A549 (cell line): ENCODE measurements at regions not wholly inside any gene's neighbourhood (a gene's known extent, or its start where the extent isn't known, plus 50 kb on each side); places are given as distances from the start of the nearest gene placed in this dataset.

Experiments used
- ATAC-seq, 2 experiments: fragments of 200-7000 bp in 1 of 2; fragments of >200 bp in 1 of 2; cut with Nextera tagmentation in 1 of 2; cut with Tn5 transposase in 1 of 2; 3 replicates each; pipeline versions ENCODE4 v1.8.0 to v1.9.1; 2018 to 2020; ENCODE audit warnings: mild to moderate bottlenecking in 1 of 2, moderate library complexity in 1 of 2
- CTCF ChIA-PET: fragments of 300-600 bp; sonication (Branson Sonifier 250); formaldehyde crosslinking; extraction: SDS; loops from one replicate; lab custom pipeline; 2021; ENCODE audit warnings: antibody characterized with exemption, inconsistent platforms; lab: Yijun Ruan, JAX
- POLR2A ChIA-PET: fragments of 350-600 bp; formaldehyde crosslinking; extraction: SDS; loops from one replicate; lab custom pipeline; 2021; ENCODE audit warnings: antibody characterized with exemption, inconsistent platforms; lab: Yijun Ruan, JAX
- DNase-seq, 2 experiments: peaks; one replicate each; pipeline versions ENCODE4 v3.0.0 to v3.0.0-alpha.2; 2011 to 2016; ENCODE audit warnings: low read depth in 1 of 2, low spot score in 1 of 2
- FAIRE-seq: peaks from 2 replicates; lab custom pipeline; 2011; peaks lifted over from hg19 to GRCh38; lab: Jason Lieb, UNC
- H3K27ac ChIP-seq, 2 experiments: fragments of >200 bp; sonication (Bioruptor Twin); formaldehyde crosslinking; 3 replicates each; pipeline ENCODE4 v1.5.1; 2016 to 2017
- H3K4me1 ChIP-seq: fragments of >200 bp; sonication (Bioruptor Twin); formaldehyde crosslinking; 3 replicates; pipeline ENCODE4 v1.6.1; 2016
- H3K4me2 ChIP-seq: fragments of >200 bp; sonication (Bioruptor Twin); formaldehyde crosslinking; 3 replicates; pipeline ENCODE4 v1.6.1; 2016
- H3K4me3 ChIP-seq: fragments of >200 bp; sonication (Bioruptor Twin); formaldehyde crosslinking; 3 replicates; pipeline ENCODE4 v1.5.1; 2016
- H3K9me3 ChIP-seq: fragments of >200 bp; sonication (Bioruptor Twin); formaldehyde crosslinking; 3 replicates; pipeline ENCODE4 v1.6.1; 2016
- CBX2 ChIP-seq: fragments of 200-600 bp; sonication (generic); IDR thresholded peaks from 2 replicates; pipeline ENCODE4 v1.6.1; 2016; ENCODE audit warnings: low read depth, mild to moderate bottlenecking, borderline replicate concordance
- EHF ChIP-seq: fragments of 250-450 bp; sonication (Bioruptor Pico); IDR thresholded peaks from 2 replicates; pipeline ENCODE4 v1.5.0; 2020; ENCODE audit warnings: mild to moderate bottlenecking
- ESRRA ChIP-seq: fragments of 150-350 bp; IDR thresholded peaks from 2 replicates; pipeline ENCODE4 v1.6.1; 2014; ENCODE audit warnings: mild to moderate bottlenecking, low read length, borderline replicate concordance
- FOSB ChIP-seq: fragments of 250-450 bp; sonication (Bioruptor Pico); IDR thresholded peaks from 2 replicates; pipeline ENCODE4 v1.5.0; 2020; ENCODE audit warnings: mild to moderate bottlenecking, moderate library complexity
- FOXS1 ChIP-seq: fragments of 250-450 bp; sonication (Bioruptor Pico); IDR thresholded peaks from 2 replicates; pipeline ENCODE4 v1.5.0; 2020; ENCODE audit warnings: mild to moderate bottlenecking, moderate library complexity
- GATA3 ChIP-seq: IDR thresholded peaks from 2 replicates; pipeline ENCODE4 v1.6.1; 2012; ENCODE audit warnings: borderline replicate concordance
- HDAC2 ChIP-seq: fragments of 200-600 bp; sonication (generic); IDR thresholded peaks from 2 replicates; pipeline ENCODE4 v1.6.1; 2016
- HEYL ChIP-seq: fragments of 250-450 bp; sonication (Bioruptor Pico); IDR thresholded peaks from 2 replicates; pipeline ENCODE4 v1.8.0; 2021; ENCODE audit warnings: mild to moderate bottlenecking, moderate library complexity
- HOXB13 ChIP-seq: fragments of 250-450 bp; sonication (Bioruptor Pico); IDR thresholded peaks from 2 replicates; pipeline ENCODE4 v1.5.0; 2020; ENCODE audit warnings: low read depth, mild to moderate bottlenecking, moderate library complexity
- KDM5A ChIP-seq: fragments of 200-600 bp; sonication (generic); IDR thresholded peaks from 2 replicates; pipeline ENCODE4 v1.6.1; 2016; ENCODE audit warnings: antibody characterized with exemption, mild to moderate bottlenecking
- MAFK ChIP-seq: fragments of 450-650 bp; IDR thresholded peaks from 2 replicates; pipeline ENCODE4 v1.6.1; 2014; ENCODE audit not compliant: partially characterized antibody
- MYC ChIP-seq: IDR thresholded peaks from 2 replicates; pipeline ENCODE4 v1.6.1; 2012; ENCODE audit warnings: mild to moderate bottlenecking, inconsistent platforms, low read length, improper control_type of control experiment, borderline replicate concordance
- PHF8 ChIP-seq: fragments of 200-600 bp; sonication (generic); IDR thresholded peaks from 2 replicates; pipeline ENCODE4 v1.6.1; 2016; ENCODE audit warnings: low read depth, mild to moderate bottlenecking, antibody characterized with exemption, moderate library complexity, borderline replicate concordance
- RARB ChIP-seq: fragments of 250-450 bp; sonication (Bioruptor Pico); IDR thresholded peaks from 2 replicates; pipeline ENCODE4 v1.8.0; 2021; ENCODE audit warnings: mild to moderate bottlenecking, moderate library complexity
- RNF2 ChIP-seq: fragments of 200-600 bp; sonication (generic); IDR thresholded peaks from 2 replicates; pipeline ENCODE4 v1.6.1; 2016; ENCODE audit warnings: low read depth, mild to moderate bottlenecking, antibody characterized with exemption, moderate library complexity, borderline replicate concordance
- SMC3 ChIP-seq: fragments of >200 bp; sonication (Bioruptor Twin); formaldehyde crosslinking; IDR thresholded peaks from 3 replicates; pipeline ENCODE4 v1.6.1; 2018; ENCODE audit warnings: inconsistent platforms
- ZNF302 ChIP-seq: fragments of 250-450 bp; sonication (Bioruptor Pico); IDR thresholded peaks from 2 replicates; pipeline ENCODE4 v1.9.0; 2021; ENCODE audit warnings: inconsistent platforms, mild to moderate bottlenecking, moderate library complexity
- WGBS: methylation state at CpG from one replicate; pipeline ENCODE4 v1.1.6; 2017; ENCODE audit errors: missing lambda C conversion rate; 5-methylcytosine and 5-hydroxymethylcytosine counted together
- TF ChIP-seq, protein P1 (sequence below): fragments of >200 bp; sonication (Bioruptor Twin); formaldehyde crosslinking; IDR thresholded peaks from 3 replicates; pipeline ENCODE4 v1.5.1; 2016
- TF ChIP-seq, protein P2 (sequence below): fragments of 250-450 bp; sonication (Bioruptor Pico); IDR thresholded peaks from 2 replicates; pipeline ENCODE4 v1.5.0; 2020; ENCODE audit warnings: low read depth, mild to moderate bottlenecking, moderate library complexity
- TF ChIP-seq, protein P3 (sequence below): fragments of >200 bp; sonication (Bioruptor Twin); formaldehyde crosslinking; IDR thresholded peaks from 3 replicates; pipeline ENCODE4 v1.6.1; 2016
- TF ChIP-seq, protein P4 (sequence below): IDR thresholded peaks from 2 replicates; pipeline ENCODE4 v1.6.1; 2012
- TF ChIP-seq, protein P5 (sequence below): fragments of 200-600 bp; sonication (generic); IDR thresholded peaks from 2 replicates; pipeline ENCODE4 v1.6.1; 2016; ENCODE audit warnings: antibody characterized with exemption, mild to moderate bottlenecking, moderate library complexity
- TF ChIP-seq, protein P6 (sequence below): IDR thresholded peaks from 2 replicates; pipeline ENCODE4 v1.6.1; 2012; ENCODE audit warnings: low read depth, borderline replicate concordance

DNA sequence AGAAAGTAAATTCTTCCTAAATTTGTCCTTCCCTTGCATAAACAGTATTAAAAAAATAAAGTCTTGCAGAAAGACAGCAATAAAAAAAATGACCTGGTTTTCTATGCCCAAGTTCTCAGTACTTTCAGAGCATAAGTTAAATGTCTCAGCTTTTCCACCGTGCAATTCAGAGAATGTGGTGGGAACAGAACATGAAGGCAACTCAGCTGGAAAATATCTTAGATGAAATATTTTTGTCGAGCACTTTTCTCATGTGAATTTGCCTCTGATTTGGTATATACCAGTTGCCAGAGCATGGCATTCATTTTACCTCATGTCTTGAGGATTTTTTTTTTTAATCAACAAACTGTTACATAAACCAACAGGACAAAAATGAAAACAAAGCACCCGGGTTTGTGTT is 176.1 kb downstream of the CETN3 start:
- Histone ChIP-seq H3K4me2 (no peak overlapping the region), H3K4me1 (no peaks in the 10 kb centered on the region)
- TF ChIP-seq FOXS1 (CRISPR knock-in tag), result no peak
- no peak for TF ChIP-seq PHF8
- TF ChIP-seq, protein P1, sequence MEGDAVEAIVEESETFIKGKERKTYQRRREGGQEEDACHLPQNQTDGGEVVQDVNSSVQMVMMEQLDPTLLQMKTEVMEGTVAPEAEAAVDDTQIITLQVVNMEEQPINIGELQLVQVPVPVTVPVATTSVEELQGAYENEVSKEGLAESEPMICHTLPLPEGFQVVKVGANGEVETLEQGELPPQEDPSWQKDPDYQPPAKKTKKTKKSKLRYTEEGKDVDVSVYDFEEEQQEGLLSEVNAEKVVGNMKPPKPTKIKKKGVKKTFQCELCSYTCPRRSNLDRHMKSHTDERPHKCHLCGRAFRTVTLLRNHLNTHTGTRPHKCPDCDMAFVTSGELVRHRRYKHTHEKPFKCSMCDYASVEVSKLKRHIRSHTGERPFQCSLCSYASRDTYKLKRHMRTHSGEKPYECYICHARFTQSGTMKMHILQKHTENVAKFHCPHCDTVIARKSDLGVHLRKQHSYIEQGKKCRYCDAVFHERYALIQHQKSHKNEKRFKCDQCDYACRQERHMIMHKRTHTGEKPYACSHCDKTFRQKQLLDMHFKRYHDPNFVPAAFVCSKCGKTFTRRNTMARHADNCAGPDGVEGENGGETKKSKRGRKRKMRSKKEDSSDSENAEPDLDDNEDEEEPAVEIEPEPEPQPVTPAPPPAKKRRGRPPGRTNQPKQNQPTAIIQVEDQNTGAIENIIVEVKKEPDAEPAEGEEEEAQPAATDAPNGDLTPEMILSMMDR, result no peak
- TF ChIP-seq, all 56 proteins: peak for 0
- H3K27ac ChIP-seq, result no peak overlapping the region
- no peaks in the 10 kb centered on the region for H3K9me3 ChIP-seq
- no peak for FAIRE-seq
- CTCF ChIA-PET, result no interaction called here
- no peak overlapping the region for H3K4me3 ChIP-seq
- POLR2A ChIA-PET, result no interaction called here
- no peak for ATAC-seq
- 17% methylated on average over 3 of the region's 3 CpGs for WGBS
- DNase-seq, result no peak

DNA sequence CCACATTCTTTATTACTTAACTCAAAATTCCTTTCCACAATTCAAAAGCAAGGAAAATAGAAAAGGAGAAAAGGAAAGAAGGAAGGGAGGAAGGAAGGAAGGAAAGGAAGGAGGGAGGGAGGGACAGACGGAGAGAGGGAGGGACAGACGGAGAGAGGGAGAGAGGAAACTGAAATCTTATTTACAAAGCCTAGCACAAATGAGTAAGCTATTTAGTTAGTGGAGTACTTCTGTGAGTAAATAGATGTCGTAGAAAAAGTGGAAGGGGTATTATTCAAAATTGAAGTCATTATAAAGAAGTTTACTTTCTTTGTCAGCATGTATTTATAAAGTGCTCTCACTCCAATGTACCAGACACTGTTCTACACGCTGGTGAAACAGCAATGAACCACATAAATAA is 177.9 kb downstream of the CETN3 start:
- no peak overlapping the region for H3K27ac ChIP-seq
- WGBS, result 9% methylated on average over 4 of the region's 4 CpGs
- TF ChIP-seq FOSB (CRISPR knock-in tag) (no peak), ZNF302 (CRISPR knock-in tag) (no peak), HEYL (no peak), CBX2 (no peak), HOXB13 (CRISPR knock-in tag) (no peak), SMC3 (no peak), MAFK (no peak)
- TF ChIP-seq, protein P1, result no peak
- TF ChIP-seq, protein P2, sequence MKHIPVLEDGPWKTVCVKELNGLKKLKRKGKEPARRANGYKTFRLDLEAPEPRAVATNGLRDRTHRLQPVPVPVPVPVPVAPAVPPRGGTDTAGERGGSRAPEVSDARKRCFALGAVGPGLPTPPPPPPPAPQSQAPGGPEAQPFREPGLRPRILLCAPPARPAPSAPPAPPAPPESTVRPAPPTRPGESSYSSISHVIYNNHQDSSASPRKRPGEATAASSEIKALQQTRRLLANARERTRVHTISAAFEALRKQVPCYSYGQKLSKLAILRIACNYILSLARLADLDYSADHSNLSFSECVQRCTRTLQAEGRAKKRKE (CRISPR knock-in tag), result no peak
- DNase-seq, result no peak
- no peaks in the 10 kb centered on the region for H3K4me1 ChIP-seq
- ATAC-seq, result no peak
- FAIRE-seq, result no peak
- ChIA-PET POLR2A (no interaction called here), CTCF (no interaction called here)
- no peaks in the 10 kb centered on the region for H3K9me3 ChIP-seq
- no peak overlapping the region for H3K4me2 ChIP-seq
- no peak overlapping the region for H3K4me3 ChIP-seq

DNA sequence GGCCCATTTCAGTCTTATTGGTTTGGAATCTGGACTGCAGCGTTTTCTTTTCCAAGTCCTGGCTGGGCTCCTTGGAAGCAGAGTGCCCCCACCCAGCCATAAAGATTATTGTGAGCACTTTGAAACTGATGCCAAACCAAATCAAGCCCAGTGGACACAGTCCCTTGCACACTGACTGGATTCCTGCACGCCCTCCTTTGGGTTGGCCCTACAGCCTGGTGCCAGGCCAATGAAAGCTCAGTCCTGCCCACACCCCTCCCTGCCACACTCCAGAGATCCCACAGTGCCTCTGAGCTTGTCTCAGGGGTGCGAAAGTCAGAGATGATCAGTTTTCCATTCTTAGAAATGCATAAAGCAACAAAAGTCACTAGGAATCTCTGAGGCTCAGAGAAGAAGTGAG is 181.9 kb downstream of the CETN3 start:
- H3K4me1 ChIP-seq, result no peaks in the 10 kb centered on the region
- FAIRE-seq (no peak), DNase-seq (no peak), ATAC-seq (no peak)
- no peak overlapping the region for H3K27ac ChIP-seq
- no peak overlapping the region for H3K4me3 ChIP-seq
- 0% methylated on average over 3 of the region's 3 CpGs for WGBS
- no peaks in the 10 kb centered on the region for H3K9me3 ChIP-seq
- ChIA-PET CTCF (no interaction called here), POLR2A (no interaction called here)
- no peak overlapping the region for H3K4me2 ChIP-seq
- TF ChIP-seq PHF8 (no peak), EHF (CRISPR knock-in tag) (no peak), MYC (no peak), RARB (no peak), RNF2 (no peak), HDAC2 (no peak), KDM5A (no peak), ESRRA (no peak), GATA3 (no peak)
- TF ChIP-seq, protein P3, sequence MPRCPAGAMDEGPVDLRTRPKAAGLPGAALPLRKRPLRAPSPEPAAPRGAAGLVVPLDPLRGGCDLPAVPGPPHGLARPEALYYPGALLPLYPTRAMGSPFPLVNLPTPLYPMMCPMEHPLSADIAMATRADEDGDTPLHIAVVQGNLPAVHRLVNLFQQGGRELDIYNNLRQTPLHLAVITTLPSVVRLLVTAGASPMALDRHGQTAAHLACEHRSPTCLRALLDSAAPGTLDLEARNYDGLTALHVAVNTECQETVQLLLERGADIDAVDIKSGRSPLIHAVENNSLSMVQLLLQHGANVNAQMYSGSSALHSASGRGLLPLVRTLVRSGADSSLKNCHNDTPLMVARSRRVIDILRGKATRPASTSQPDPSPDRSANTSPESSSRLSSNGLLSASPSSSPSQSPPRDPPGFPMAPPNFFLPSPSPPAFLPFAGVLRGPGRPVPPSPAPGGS, result no peak
- TF ChIP-seq, protein P4, sequence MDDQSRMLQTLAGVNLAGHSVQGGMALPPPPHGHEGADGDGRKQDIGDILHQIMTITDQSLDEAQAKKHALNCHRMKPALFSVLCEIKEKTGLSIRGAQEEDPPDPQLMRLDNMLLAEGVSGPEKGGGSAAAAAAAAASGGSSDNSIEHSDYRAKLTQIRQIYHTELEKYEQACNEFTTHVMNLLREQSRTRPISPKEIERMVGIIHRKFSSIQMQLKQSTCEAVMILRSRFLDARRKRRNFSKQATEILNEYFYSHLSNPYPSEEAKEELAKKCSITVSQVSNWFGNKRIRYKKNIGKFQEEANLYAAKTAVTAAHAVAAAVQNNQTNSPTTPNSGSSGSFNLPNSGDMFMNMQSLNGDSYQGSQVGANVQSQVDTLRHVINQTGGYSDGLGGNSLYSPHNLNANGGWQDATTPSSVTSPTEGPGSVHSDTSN, result no peak
- TF ChIP-seq, protein P5, sequence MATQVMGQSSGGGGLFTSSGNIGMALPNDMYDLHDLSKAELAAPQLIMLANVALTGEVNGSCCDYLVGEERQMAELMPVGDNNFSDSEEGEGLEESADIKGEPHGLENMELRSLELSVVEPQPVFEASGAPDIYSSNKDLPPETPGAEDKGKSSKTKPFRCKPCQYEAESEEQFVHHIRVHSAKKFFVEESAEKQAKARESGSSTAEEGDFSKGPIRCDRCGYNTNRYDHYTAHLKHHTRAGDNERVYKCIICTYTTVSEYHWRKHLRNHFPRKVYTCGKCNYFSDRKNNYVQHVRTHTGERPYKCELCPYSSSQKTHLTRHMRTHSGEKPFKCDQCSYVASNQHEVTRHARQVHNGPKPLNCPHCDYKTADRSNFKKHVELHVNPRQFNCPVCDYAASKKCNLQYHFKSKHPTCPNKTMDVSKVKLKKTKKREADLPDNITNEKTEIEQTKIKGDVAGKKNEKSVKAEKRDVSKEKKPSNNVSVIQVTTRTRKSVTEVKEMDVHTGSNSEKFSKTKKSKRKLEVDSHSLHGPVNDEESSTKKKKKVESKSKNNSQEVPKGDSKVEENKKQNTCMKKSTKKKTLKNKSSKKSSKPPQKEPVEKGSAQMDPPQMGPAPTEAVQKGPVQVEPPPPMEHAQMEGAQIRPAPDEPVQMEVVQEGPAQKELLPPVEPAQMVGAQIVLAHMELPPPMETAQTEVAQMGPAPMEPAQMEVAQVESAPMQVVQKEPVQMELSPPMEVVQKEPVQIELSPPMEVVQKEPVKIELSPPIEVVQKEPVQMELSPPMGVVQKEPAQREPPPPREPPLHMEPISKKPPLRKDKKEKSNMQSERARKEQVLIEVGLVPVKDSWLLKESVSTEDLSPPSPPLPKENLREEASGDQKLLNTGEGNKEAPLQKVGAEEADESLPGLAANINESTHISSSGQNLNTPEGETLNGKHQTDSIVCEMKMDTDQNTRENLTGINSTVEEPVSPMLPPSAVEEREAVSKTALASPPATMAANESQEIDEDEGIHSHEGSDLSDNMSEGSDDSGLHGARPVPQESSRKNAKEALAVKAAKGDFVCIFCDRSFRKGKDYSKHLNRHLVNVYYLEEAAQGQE, result no peak
- TF ChIP-seq, protein P6, sequence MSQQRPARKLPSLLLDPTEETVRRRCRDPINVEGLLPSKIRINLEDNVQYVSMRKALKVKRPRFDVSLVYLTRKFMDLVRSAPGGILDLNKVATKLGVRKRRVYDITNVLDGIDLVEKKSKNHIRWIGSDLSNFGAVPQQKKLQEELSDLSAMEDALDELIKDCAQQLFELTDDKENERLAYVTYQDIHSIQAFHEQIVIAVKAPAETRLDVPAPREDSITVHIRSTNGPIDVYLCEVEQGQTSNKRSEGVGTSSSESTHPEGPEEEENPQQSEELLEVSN, result no peak
